H9 (cell line): ENCODE measurements at regions not wholly inside any gene's neighbourhood (a gene's known extent, or its start where the extent isn't known, plus 50 kb on each side); places are given as distances from the start of the nearest gene placed in this dataset.

Experiments used
- DNase-seq: peaks from one replicate; pipeline ENCODE4 v3.0.0-alpha.2; 2017
- H2AFZ ChIP-seq: one replicate; pipeline ENCODE4 v1.6.1; 2013; ENCODE audit warnings: mild to moderate bottlenecking, low read length, control low read depth, moderate library complexity
- H2AK5ac ChIP-seq: 2 replicates; pipeline ENCODE4 v1.6.1; 2013; ENCODE audit warnings: low read length, control low read depth, mixed read lengths; ENCODE audit not compliant: insufficient read length
- H2BK120ac ChIP-seq: one replicate; pipeline ENCODE4 v1.6.1; 2013; ENCODE audit warnings: low read depth, mild to moderate bottlenecking, low read length, control low read depth, inconsistent platforms; ENCODE audit not compliant: poor library complexity, severe bottlenecking
- H2BK12ac ChIP-seq: 2 replicates; pipeline ENCODE4 v1.6.1; 2013; ENCODE audit warnings: low read length, control low read depth, mixed read lengths, low read depth; ENCODE audit not compliant: insufficient read length
- H2BK15ac ChIP-seq: 2 replicates; pipeline ENCODE4 v1.6.1; 2013; ENCODE audit warnings: low read depth, low read length, control low read depth
- H2BK20ac ChIP-seq: one replicate; pipeline ENCODE4 v1.6.1; 2013; ENCODE audit warnings: low read depth, mild to moderate bottlenecking, low read length, control low read depth, inconsistent platforms; ENCODE audit not compliant: poor library complexity, severe bottlenecking
- H2BK5ac ChIP-seq: 2 replicates; pipeline ENCODE4 v1.6.1; 2013; ENCODE audit warnings: low read length, control low read depth, mixed read lengths; ENCODE audit not compliant: insufficient read length
- H3K14ac ChIP-seq: 2 replicates; pipeline ENCODE4 v1.6.1; 2013; ENCODE audit warnings: low read length, control low read depth; ENCODE audit not compliant: insufficient read depth
- H3K18ac ChIP-seq: 2 replicates; pipeline ENCODE4 v1.6.1; 2013; ENCODE audit warnings: low read depth, mild to moderate bottlenecking, mixed read lengths, low read length, control low read depth; ENCODE audit not compliant: insufficient read length
- H3K23ac ChIP-seq: 2 replicates; pipeline ENCODE4 v1.6.1; 2013; ENCODE audit warnings: low read length, control low read depth, mixed read lengths, low read depth; ENCODE audit not compliant: insufficient read length
- H3K23me2 ChIP-seq: 2 replicates; pipeline ENCODE4 v1.6.1; 2013; ENCODE audit warnings: low read depth, mild to moderate bottlenecking, mixed read lengths, low read length, control low read depth; ENCODE audit not compliant: insufficient read length, poor library complexity, severe bottlenecking
- H3K27ac ChIP-seq: 2 replicates; pipeline ENCODE4 v1.5.1; 2013; ENCODE audit warnings: low read length, control low read depth, mixed read lengths, low read depth; ENCODE audit not compliant: insufficient read length
- H3K27me3 ChIP-seq: 2 replicates; pipeline ENCODE4 v1.6.1; 2013; ENCODE audit warnings: low read length, control low read depth, inconsistent platforms; ENCODE audit not compliant: insufficient read depth
- H3K4ac ChIP-seq: 2 replicates; pipeline ENCODE4 v1.6.1; 2013; ENCODE audit warnings: low read depth, mild to moderate bottlenecking, control low read depth, inconsistent platforms, low read length, moderate library complexity
- H3K4me1 ChIP-seq: 2 replicates; pipeline ENCODE4 v1.6.1; 2013; ENCODE audit warnings: low read length, control low read depth, inconsistent platforms; ENCODE audit not compliant: insufficient read depth
- H3K4me2 ChIP-seq: 2 replicates; pipeline ENCODE4 v1.6.1; 2013; ENCODE audit warnings: low read length, control low read depth, mixed read lengths; ENCODE audit not compliant: insufficient read length, insufficient read depth
- H3K56ac ChIP-seq: 2 replicates; pipeline ENCODE4 v1.6.1; 2013; ENCODE audit warnings: low read depth, mild to moderate bottlenecking, mixed read lengths, low read length, control low read depth; ENCODE audit not compliant: insufficient read length
- H3K79me1 ChIP-seq: 2 replicates; pipeline ENCODE4 v1.6.1; 2013; ENCODE audit warnings: low read depth, mild to moderate bottlenecking, moderate library complexity, low read length, control low read depth, inconsistent platforms; ENCODE audit not compliant: insufficient read depth, poor library complexity, severe bottlenecking
- H3K79me2 ChIP-seq: 2 replicates; pipeline ENCODE4 v1.6.1; 2013; ENCODE audit warnings: low read length, control low read depth, inconsistent platforms; ENCODE audit not compliant: insufficient read depth
- H3K9ac ChIP-seq: 2 replicates; pipeline ENCODE4 v1.6.1; 2013; ENCODE audit warnings: low read length, control low read depth, mixed read lengths; ENCODE audit not compliant: insufficient read length; ENCODE audit errors: extremely low read depth
- H3K9me3 ChIP-seq: one replicate; pipeline ENCODE4 v1.6.1; 2013; ENCODE audit warnings: low read depth, low read length, inconsistent platforms; ENCODE audit not compliant: control insufficient read depth
- H3T11ph ChIP-seq: one replicate; pipeline ENCODE4 v1.6.1; 2013; ENCODE audit warnings: mild to moderate bottlenecking, low read length, control low read depth, inconsistent platforms
- H4K20me1 ChIP-seq: one replicate; pipeline ENCODE4 v1.6.1; 2013; ENCODE audit not compliant: control insufficient read depth, insufficient read length, insufficient read depth
- H4K5ac ChIP-seq: 2 replicates; pipeline ENCODE4 v1.6.1; 2013; ENCODE audit warnings: low read depth, mild to moderate bottlenecking, mixed read lengths, low read length, control low read depth; ENCODE audit not compliant: insufficient read length
- H4K8ac ChIP-seq: replicated peaks from 2 replicates; pipeline ENCODE4 v1.6.1; 2013; ENCODE audit warnings: low read length, control low read depth, mixed read lengths, low read depth; ENCODE audit not compliant: insufficient read length
- H4K91ac ChIP-seq: 2 replicates; pipeline ENCODE4 v1.6.1; 2013; ENCODE audit warnings: low read depth, mild to moderate bottlenecking, moderate library complexity, mixed read lengths, low read length, control low read depth; ENCODE audit not compliant: insufficient read length
- H3K27ac Mint-ChIP-seq, 3 experiments: 2 replicates in 2 of 3; 3 replicates in 1 of 3; pipeline ENCODE4 v1.8.0; 2020 to 2021; ENCODE audit warnings: mixed read lengths in 3 of 3, mild to moderate bottlenecking in 1 of 3, moderate library complexity in 1 of 3
- H3K27me3 Mint-ChIP-seq: 2 replicates; pipeline ENCODE4 v1.8.0; 2021; ENCODE audit warnings: low read depth, mild to moderate bottlenecking, moderate library complexity, mixed read lengths
- H3K36me3 Mint-ChIP-seq, 3 experiments: 2 replicates in 2 of 3; 3 replicates in 1 of 3; pipeline ENCODE4 v1.8.0; 2020 to 2021; ENCODE audit warnings: low read depth in 3 of 3, mixed read lengths in 3 of 3; ENCODE audit not compliant: insufficient read depth in 1 of 3
- H3K4me1 Mint-ChIP-seq, 2 experiments: 2 replicates each; pipeline ENCODE4 v1.8.0; 2020; ENCODE audit warnings: mixed read lengths in 2 of 2
- H3K4me3 Mint-ChIP-seq, 2 experiments: 2 replicates in 1 of 2; 3 replicates in 1 of 2; pipeline ENCODE4 v1.8.0; 2020 to 2021; ENCODE audit warnings: mild to moderate bottlenecking in 2 of 2, mixed read lengths in 2 of 2, moderate library complexity in 1 of 2
- H3K9me3 Mint-ChIP-seq, 2 experiments: 2 replicates in 1 of 2; 3 replicates in 1 of 2; pipeline ENCODE4 v1.8.0; 2020; ENCODE audit warnings: mild to moderate bottlenecking in 2 of 2, mixed read lengths in 2 of 2, moderate library complexity in 1 of 2
- CTCF ChIP-seq: fragments of 200-600 bp; sonication (generic); conservative IDR thresholded peaks from 3 replicates; pipeline ENCODE4 v1.8.0; 2021; ENCODE audit warnings: antibody characterized with exemption, mild to moderate bottlenecking
- WGBS: extraction: QIAGEN DNeasy Blood & Tissue Kit; methylation state at CpG from one replicate; pipeline ENCODE4 v1.1.7; 2013; ENCODE audit warnings: missing lambda C conversion rate, low lambda C conversion rate, mixed read lengths; ENCODE audit not compliant: insufficient read length; ENCODE audit errors: extremely low coverage; 5-methylcytosine and 5-hydroxymethylcytosine counted together

DNA sequence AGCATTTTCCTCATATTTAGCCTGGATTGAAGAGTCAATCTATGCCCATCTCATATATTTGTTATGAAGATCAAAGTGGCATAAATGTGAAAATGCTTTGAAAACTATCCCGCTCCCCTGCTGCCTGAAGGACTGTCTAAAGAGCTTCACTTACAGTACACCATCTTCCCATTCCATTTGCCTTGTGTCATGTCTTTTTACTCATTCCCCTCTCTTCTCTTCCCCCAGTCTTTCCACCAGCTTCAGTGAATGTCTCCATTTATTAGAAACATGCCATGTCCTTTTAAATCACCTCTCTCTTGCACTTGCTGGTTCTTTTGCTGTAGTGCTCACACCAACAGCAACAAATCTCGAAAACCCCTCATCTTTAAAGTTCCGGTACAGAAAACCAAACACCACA lies 192.7 kb upstream of the SGCD start:
- Histone ChIP-seq H3K9me3 (no peaks in the 10 kb centered on the region), H4K20me1 (no peaks in the 10 kb centered on the region), H3K18ac (no peak overlapping the region), H3K9ac (no peak overlapping the region), H3K56ac (no peak overlapping the region), H4K5ac (no peak overlapping the region), H3K4me1 (no peaks in the 10 kb centered on the region), H4K91ac (no peak overlapping the region), H2AK5ac (no peak overlapping the region), H4K8ac (no peak overlapping the region), H3K23ac (no peak overlapping the region), H3K4ac (no peak overlapping the region), H2BK5ac (no peak overlapping the region), H2BK12ac (no peak overlapping the region), H3T11ph (no peak overlapping the region), H2BK15ac (no peak overlapping the region), H3K4me2 (no peak overlapping the region), H3K79me2 (no peaks in the 10 kb centered on the region), H3K23me2 (no peaks in the 10 kb centered on the region), H3K14ac (no peak overlapping the region), H2AFZ (no peak overlapping the region), H3K27ac (no peak overlapping the region), H2BK20ac (no peak overlapping the region), H2BK120ac (no peak overlapping the region), H3K27me3 (no peaks in the 10 kb centered on the region), H3K79me1 (no peaks in the 10 kb centered on the region)
- no peak for DNase-seq
- H3K4me1 Mint-ChIP-seq, result no peaks in the 10 kb centered on the region; a peak in 1 of 4 replicates
- no peaks in the 10 kb centered on the region for H3K36me3 Mint-ChIP-seq
- H3K9me3 Mint-ChIP-seq, result no peaks in the 10 kb centered on the region; a peak in 1 of 5 replicates
- H3K4me3 Mint-ChIP-seq, result no peak overlapping the region
- no peak overlapping the region for H3K27ac Mint-ChIP-seq
- no CpG with 5 or more reads among the region's 3 CpGs for WGBS
- no peaks in the 10 kb centered on the region for H3K27me3 Mint-ChIP-seq
- TF ChIP-seq CTCF, result no peak
